ENCODE measurements at regions not wholly inside any gene's neighbourhood (a gene's known extent, or its start where the extent isn't known, plus 50 kb on each side); places are given as distances from the start of the nearest gene placed in this dataset.
"Not testable (repeated sequence)": the region's sequence is repeated elsewhere in the genome, so short reads cannot be mapped to it uniquely, and the experiment has no call there.

GRCh38 chr21:20207335-20207734 is 790.9 kb upstream of the NCAM2 start:
- ATAC-seq, result peak; percentile 45
- H3K4me3 ChIP-seq, result no peak overlapping the region
- no peaks in the 10 kb centered on the region for H3K9me3 ChIP-seq
- H3K4me1 ChIP-seq (ENCODE audit: low read depth), result no peaks in the 10 kb centered on the region
- intact Hi-C loops (cut with DNase I, micrococcal nuclease), result no loop called here
- no peaks in the 10 kb centered on the region for H3K36me3 ChIP-seq (ENCODE audit: low read depth)
- no peak for TF ChIP-seq CTCF (IDR thresholded peaks at IDR 0.05)
- DNase-seq, result no peak

- intact Hi-C loops (cut with DNase I, micrococcal nuclease), result no loop called here
- no peaks in the 10 kb centered on the region for H3K4me1 ChIP-seq (ENCODE audit: low read depth)
- H3K36me3 ChIP-seq (ENCODE audit: low read depth), result no peaks in the 10 kb centered on the region
- no peak for TF ChIP-seq CTCF (IDR thresholded peaks at IDR 0.05)
- no peak for DNase-seq
- no peak overlapping the region for H3K4me3 ChIP-seq
- no peak for ATAC-seq
- H3K9me3 ChIP-seq, result peaks cover 5% of the 10 kb centered on the region
Observed at GRCh38 chr21:20215959-20216358, 782.2 kb upstream of the NCAM2 start.

- DNase-seq (no peak), ATAC-seq (no peak)
- intact Hi-C loops (cut with DNase I, micrococcal nuclease), result no loop called here
- no peaks in the 10 kb centered on the region for H3K36me3 ChIP-seq (ENCODE audit: low read depth)
- H3K9me3 ChIP-seq, result no peaks in the 10 kb centered on the region
- no peak for TF ChIP-seq CTCF (IDR thresholded peaks at IDR 0.05)
- H3K4me1 ChIP-seq (ENCODE audit: low read depth), result no peaks in the 10 kb centered on the region
- no peak overlapping the region for H3K4me3 ChIP-seq
Observed at GRCh38 chr21:20220586-20220985, 777.6 kb upstream of the NCAM2 start.

GRCh38 chr21:20221981-20222380 is 776.2 kb upstream of the NCAM2 start:
- ATAC-seq; H3K9me3 ChIP-seq; intact Hi-C loops (cut with DNase I, micrococcal nuclease): not testable (repeated sequence)

GRCh38 chr21:20236649-20237048 is 761.6 kb upstream of the NCAM2 start:
- H3K4me3 ChIP-seq; H3K9me3 ChIP-seq; DNase-seq; ATAC-seq; intact Hi-C loops (cut with DNase I, micrococcal nuclease); H3K36me3 ChIP-seq (ENCODE audit: low read depth); H3K4me1 ChIP-seq (ENCODE audit: low read depth): not testable (repeated sequence)

More at GRCh38 chr21:20221981-20222380, 776.2 kb upstream of the NCAM2 start:
- DNase-seq; H3K4me1 ChIP-seq (ENCODE audit: low read depth); H3K36me3 ChIP-seq (ENCODE audit: low read depth); H3K4me3 ChIP-seq: not testable (repeated sequence)

- no peaks in the 10 kb centered on the region for H3K4me1 ChIP-seq (ENCODE audit: low read depth)
- H3K36me3 ChIP-seq (ENCODE audit: low read depth), result no peaks in the 10 kb centered on the region
- ATAC-seq (no peak), DNase-seq (no peak)
- TF ChIP-seq CTCF (IDR thresholded peaks at IDR 0.05), result no peak
- intact Hi-C loops (cut with DNase I, micrococcal nuclease), result no loop called here
- H3K9me3 ChIP-seq, result no peaks in the 10 kb centered on the region
- no peak overlapping the region for H3K4me3 ChIP-seq
Observed at GRCh38 chr21:20249401-20249800, 748.8 kb upstream of the NCAM2 start.

- intact Hi-C loops (cut with DNase I, micrococcal nuclease), result no loop called here
- no peak for ATAC-seq
- no peaks in the 10 kb centered on the region for H3K4me1 ChIP-seq (ENCODE audit: low read depth)
Observed at GRCh38 chr21:20250337-20250736, 747.9 kb upstream of the NCAM2 start.

More at GRCh38 chr21:20250337-20250736, 747.9 kb upstream of the NCAM2 start:
- H3K9me3 ChIP-seq, result no peaks in the 10 kb centered on the region
- no peak for TF ChIP-seq CTCF (IDR thresholded peaks at IDR 0.05)
- DNase-seq, result no peak
- H3K36me3 ChIP-seq (ENCODE audit: low read depth), result no peaks in the 10 kb centered on the region
- no peak overlapping the region for H3K4me3 ChIP-seq
